ENCODE measurements at regions not wholly inside any gene's neighbourhood (a gene's known extent, or its start where the extent isn't known, plus 50 kb on each side); places are given as distances from the start of the nearest gene placed in this dataset.

GRCh38 chr12:115176741-115177400 is 492.9 kb upstream of the TBX3 start:
- TF ChIP-seq CTCF (IDR thresholded peaks at IDR 0.05) (no peak), MYC (IDR thresholded peaks at IDR 0.05; ENCODE audit: borderline replicate concordance, low read length) (no peak), RCOR1 (IDR thresholded peaks at IDR 0.05; ENCODE audit: low read depth, low read length) (no peak), CEBPB (IDR thresholded peaks at IDR 0.05) (no peak)

Data from A549 (cell line).